HCT116 (cell line): ENCODE measurements at regions not wholly inside any gene's neighbourhood (a gene's known extent, or its start where the extent isn't known, plus 50 kb on each side); places are given as distances from the start of the nearest gene placed in this dataset.

Experiments
- ATAC-seq: fragments of 200-7000 bp; cut with Tn5 transposase; 2 replicates; pipeline ENCODE4 v1.9.1; 2020; ENCODE audit warnings: mild to moderate bottlenecking, moderate library complexity
- BruUV-seq: library from RNA; stranded (reverse); fragments of 400-500 nt; replicated peaks from 2 replicates; lab custom pipeline; 2021; lab: Mats Ljungman, UMichigan
- CTCF ChIA-PET: fragments of 300-600 bp; sonication (Branson Sonifier 250); formaldehyde crosslinking; loops from one replicate; lab custom pipeline; 2021; ENCODE audit warnings: antibody characterized with exemption; lab: Charles Lee
- POLR2A ChIA-PET: fragments of 300-600, 350-600 bp; sonication (Branson Sonifier 250); formaldehyde crosslinking; loops from one replicate; lab custom pipeline; 2021; ENCODE audit warnings: antibody characterized with exemption; lab: Charles Lee
- RAD21 ChIA-PET, 2 experiments: fragments of 300-600 bp; sonication (Branson Sonifier 250); formaldehyde crosslinking; loops; one replicate each; lab custom pipeline; 2023; ENCODE audit warnings: low total read pairs in 2 of 2; ENCODE audit not compliant: uncharacterized antibody in 2 of 2, unreplicated experiment in 2 of 2, low non-redundant PET in 1 of 2; lab: Charles Lee
- DNase-seq: peaks from one replicate; pipeline ENCODE4 v3.0.0-alpha.2; 2010; ENCODE audit warnings: low read depth, low spot score
- H2AFZ ChIP-seq: fragments of 200-600 bp; shearing (Covaris generic), sonication (generic); 2 replicates; pipeline ENCODE4 v1.6.1; 2017; ENCODE audit warnings: low read depth, mixed run types, mixed read lengths, antibody characterized with exemption, low read length; ENCODE audit not compliant: poor library complexity, severe bottlenecking
- H3K27ac ChIP-seq: 2 replicates; pipeline ENCODE4 v1.5.1; 2012; ENCODE audit warnings: low read depth, low read length
- H3K27me3 ChIP-seq: fragments of 200-600 bp; sonication (generic); 2 replicates; pipeline ENCODE4 v1.6.1; 2016; ENCODE audit warnings: mixed run types, low read length, mixed read lengths; ENCODE audit not compliant: insufficient read depth
- H3K36me3 ChIP-seq, 2 experiments: fragments of 200-500 bp in 1 of 2; fragments of 200-600 bp in 1 of 2; sonication (Bioruptor generic) in 1 of 2; sonication (generic) in 1 of 2; 2 replicates each; pipeline versions ENCODE4 v1.5.1 to v1.6.1; 2014 to 2016; ENCODE audit warnings: low read length in 2 of 2, inconsistent platforms in 1 of 2, mixed read lengths in 1 of 2, mixed run types in 1 of 2; ENCODE audit not compliant: insufficient read depth in 2 of 2, control insufficient read depth in 1 of 2
- H3K4me1 ChIP-seq, 2 experiments: fragments of 200-600 bp in 1 of 2; sonication (generic) in 1 of 2; 2 replicates each; pipeline versions ENCODE4 v1.5.1 to v1.6.1; 2012 to 2017; ENCODE audit warnings: low read length in 2 of 2, inconsistent platforms in 1 of 2, mild to moderate bottlenecking in 1 of 2, mixed read lengths in 1 of 2, mixed run types in 1 of 2, moderate library complexity in 1 of 2; ENCODE audit not compliant: insufficient read depth in 2 of 2, control insufficient read depth in 1 of 2
- H3K4me2 ChIP-seq: fragments of 200-600 bp; sonication (generic); 2 replicates; pipeline ENCODE4 v1.6.1; 2017; ENCODE audit warnings: mixed run types, low read length, mixed read lengths
- H3K4me3 ChIP-seq, 2 experiments: fragments of 200-600 bp in 1 of 2; sonication (generic) in 1 of 2; replicated peaks in 1 of 2; 2 replicates each; pipeline ENCODE4 v1.5.1; 2011 to 2016; ENCODE audit warnings: low read length in 2 of 2, control low read depth in 1 of 2, low read depth in 1 of 2, mild to moderate bottlenecking in 1 of 2, mixed read lengths in 1 of 2, mixed run types in 1 of 2
- H3K79me2 ChIP-seq: fragments of 200-600 bp; sonication (generic); 2 replicates; pipeline ENCODE4 v1.6.1; 2017; ENCODE audit warnings: mild to moderate bottlenecking, mixed run types, low read length, moderate library complexity, mixed read lengths; ENCODE audit not compliant: insufficient read depth
- H3K9ac ChIP-seq: fragments of 200-600 bp; sonication (generic); 2 replicates; pipeline ENCODE4 v1.6.1; 2016; ENCODE audit warnings: low read length, mixed read lengths
- H3K9me2 ChIP-seq: fragments of 200-600 bp; sonication (generic), shearing (Covaris generic); 2 replicates; pipeline ENCODE4 v1.6.1; 2017; ENCODE audit warnings: mixed run types, mild to moderate bottlenecking, moderate library complexity; ENCODE audit not compliant: insufficient read depth
- H3K9me3 ChIP-seq, 2 experiments: fragments of 200-500 bp in 1 of 2; fragments of 200-600 bp in 1 of 2; sonication (Bioruptor generic) in 1 of 2; sonication (generic) in 1 of 2; 2 replicates each; pipeline ENCODE4 v1.6.1; 2014 to 2017; ENCODE audit warnings: low read length in 2 of 2, mixed read lengths in 2 of 2, inconsistent platforms in 1 of 2, low read depth in 1 of 2, mild to moderate bottlenecking in 1 of 2, mixed run types in 1 of 2, moderate library complexity in 1 of 2; ENCODE audit not compliant: control insufficient read depth in 1 of 2, insufficient read depth in 1 of 2
- H4K20me1 ChIP-seq: fragments of 200-600 bp; sonication (generic), shearing (Covaris generic); 2 replicates; pipeline ENCODE4 v1.6.1; 2017; ENCODE audit warnings: mixed run types, mild to moderate bottlenecking, moderate library complexity; ENCODE audit not compliant: insufficient read depth
- CBX3 ChIP-seq: IDR thresholded peaks from 2 replicates; pipeline ENCODE4 v1.6.1; 2012; ENCODE audit warnings: low read depth
- CEBPB ChIP-seq: IDR thresholded peaks from 2 replicates; pipeline ENCODE4 v1.6.1; 2012; ENCODE audit warnings: low read depth
- EGR1 ChIP-seq: IDR thresholded peaks from 2 replicates; pipeline ENCODE4 v1.6.1; 2012; ENCODE audit warnings: low read depth
- ELF1 ChIP-seq: IDR thresholded peaks from 2 replicates; pipeline ENCODE4 v1.6.1; 2012; ENCODE audit warnings: low read depth, borderline replicate concordance
- EZH2phosphoT487 ChIP-seq: fragments of 200-600 bp; IDR thresholded peaks from 2 replicates; pipeline ENCODE4 v1.6.1; 2018; ENCODE audit warnings: antibody characterized with exemption, borderline replicate concordance
- JUND ChIP-seq: IDR thresholded peaks from 2 replicates; pipeline ENCODE4 v1.6.1; 2012
- POLR2A ChIP-seq: IDR thresholded peaks from 2 replicates; pipeline ENCODE4 v1.7.0; 2011; ENCODE audit warnings: borderline replicate concordance; ENCODE audit not compliant: insufficient read depth, insufficient read length; ENCODE audit errors: extremely low read depth
- SIN3A ChIP-seq: IDR thresholded peaks from 2 replicates; pipeline ENCODE4 v1.6.1; 2012; ENCODE audit warnings: low read depth
- SP1 ChIP-seq: IDR thresholded peaks from 2 replicates; pipeline ENCODE4 v1.6.1; 2012; ENCODE audit warnings: low read depth
- SRF ChIP-seq: IDR thresholded peaks from 2 replicates; pipeline ENCODE4 v1.6.1; 2012; ENCODE audit warnings: low read depth
- ZFX ChIP-seq: fragments of 450-650 bp; IDR thresholded peaks from 2 replicates; pipeline ENCODE4 v1.6.1; 2017
- ZNF274 ChIP-seq: fragments of 200-500 bp; sonication (Bioruptor generic); IDR thresholded peaks from 2 replicates; pipeline ENCODE4 v1.6.1; 2014; ENCODE audit warnings: mild to moderate bottlenecking, low read depth, low read length, inconsistent platforms
- intact Hi-C: fragments of 100-400 bp; cut with micrococcal nuclease; formaldehyde crosslinking; loops from 2 replicates; pipeline ENCODE4 v1.10.0; 2022
- TF ChIP-seq, protein P1 (sequence below): IDR thresholded peaks from 2 replicates; pipeline ENCODE4 v1.6.1; 2012
- TF ChIP-seq, protein P2 (sequence below): IDR thresholded peaks from 2 replicates; pipeline ENCODE4 v1.6.1; 2012
- TF ChIP-seq, protein P3 (sequence below), 3 experiments: fragments of 200-600 bp in 1 of 3; sonication (generic) in 1 of 3; IDR thresholded peaks in 2 of 3; conservative IDR thresholded peaks in 1 of 3; 2 replicates each; pipeline ENCODE4 v1.5.1; 2012 to 2017; ENCODE audit warnings: low read depth in 2 of 3, low read length in 2 of 3, antibody characterized with exemption in 1 of 3, borderline replicate concordance in 1 of 3, control low read depth in 1 of 3, mild to moderate bottlenecking in 1 of 3, mixed read lengths in 1 of 3, mixed run types in 1 of 3, moderate library complexity in 1 of 3; ENCODE audit not compliant: insufficient read depth in 1 of 3

DNA sequence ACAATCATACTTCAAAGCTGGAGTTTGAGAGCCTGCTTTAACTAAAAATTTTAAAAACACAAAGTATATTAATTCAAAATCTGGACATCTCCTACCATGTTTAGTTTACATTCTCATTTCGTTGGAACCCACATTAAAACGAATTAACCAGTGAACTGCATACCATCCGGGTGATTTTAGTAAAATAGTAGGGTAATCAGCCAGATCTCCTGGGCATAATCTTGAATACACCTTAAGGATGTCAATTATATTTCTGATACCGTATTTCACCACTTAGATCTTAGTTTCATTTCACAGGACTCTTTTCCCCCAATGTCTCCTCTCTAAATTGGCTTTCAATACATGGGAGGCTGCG, 175.6 kb upstream of the PFKP start:
- Histone ChIP-seq H3K9me2 (no peaks in the 10 kb centered on the region), H3K4me1 (no peaks in the 10 kb centered on the region), H2AFZ (no peak overlapping the region), H3K27me3 (peaks cover 20% of the 10 kb centered on the region), H3K27ac (no peak overlapping the region), H4K20me1 (no peaks in the 10 kb centered on the region)
- POLR2A ChIA-PET, result no interaction called here
- no TSS peak for BruUV-seq
- no peak for DNase-seq
- intact Hi-C loops, result no loop called here
- RAD21 ChIA-PET, result no interaction called here
- TF ChIP-seq CEBPB (no peak), ZFX (no peak), SIN3A (no peak), POLR2A (no peak), EGR1 (no peak), SRF (no peak), CBX3 (no peak), SP1 (no peak), JUND (no peak), EZH2phosphoT487 (no peak), ELF1 (no peak), ZNF274 (no peak)
- TF ChIP-seq, protein P1, sequence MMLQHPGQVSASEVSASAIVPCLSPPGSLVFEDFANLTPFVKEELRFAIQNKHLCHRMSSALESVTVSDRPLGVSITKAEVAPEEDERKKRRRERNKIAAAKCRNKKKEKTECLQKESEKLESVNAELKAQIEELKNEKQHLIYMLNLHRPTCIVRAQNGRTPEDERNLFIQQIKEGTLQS, result no peak
- TF ChIP-seq, protein P2, sequence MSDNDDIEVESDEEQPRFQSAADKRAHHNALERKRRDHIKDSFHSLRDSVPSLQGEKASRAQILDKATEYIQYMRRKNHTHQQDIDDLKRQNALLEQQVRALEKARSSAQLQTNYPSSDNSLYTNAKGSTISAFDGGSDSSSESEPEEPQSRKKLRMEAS, result no peak
- TF ChIP-seq, protein P3, sequence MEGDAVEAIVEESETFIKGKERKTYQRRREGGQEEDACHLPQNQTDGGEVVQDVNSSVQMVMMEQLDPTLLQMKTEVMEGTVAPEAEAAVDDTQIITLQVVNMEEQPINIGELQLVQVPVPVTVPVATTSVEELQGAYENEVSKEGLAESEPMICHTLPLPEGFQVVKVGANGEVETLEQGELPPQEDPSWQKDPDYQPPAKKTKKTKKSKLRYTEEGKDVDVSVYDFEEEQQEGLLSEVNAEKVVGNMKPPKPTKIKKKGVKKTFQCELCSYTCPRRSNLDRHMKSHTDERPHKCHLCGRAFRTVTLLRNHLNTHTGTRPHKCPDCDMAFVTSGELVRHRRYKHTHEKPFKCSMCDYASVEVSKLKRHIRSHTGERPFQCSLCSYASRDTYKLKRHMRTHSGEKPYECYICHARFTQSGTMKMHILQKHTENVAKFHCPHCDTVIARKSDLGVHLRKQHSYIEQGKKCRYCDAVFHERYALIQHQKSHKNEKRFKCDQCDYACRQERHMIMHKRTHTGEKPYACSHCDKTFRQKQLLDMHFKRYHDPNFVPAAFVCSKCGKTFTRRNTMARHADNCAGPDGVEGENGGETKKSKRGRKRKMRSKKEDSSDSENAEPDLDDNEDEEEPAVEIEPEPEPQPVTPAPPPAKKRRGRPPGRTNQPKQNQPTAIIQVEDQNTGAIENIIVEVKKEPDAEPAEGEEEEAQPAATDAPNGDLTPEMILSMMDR (IDR thresholded peaks at IDR 0.05 in 2 of 3, conservative IDR thresholded peaks at IDR 0.05 in 1 of 3; ENCODE audit: borderline replicate concordance in 1 of 3, insufficient read depth in 1 of 3, low read depth in 2 of 3, low read length in 2 of 3), result no peak
- TF ChIP-seq, all 23 proteins: peak for 0
- H3K36me3 ChIP-seq, result no peaks in the 10 kb centered on the region
- no peak overlapping the region for H3K4me2 ChIP-seq
- CTCF ChIA-PET, result no interaction called here
- H3K9ac ChIP-seq, result no peak overlapping the region
- H3K4me3 ChIP-seq, result no peak overlapping the region
- no peaks in the 10 kb centered on the region for H3K9me3 ChIP-seq
- no peaks in the 10 kb centered on the region for H3K79me2 ChIP-seq
- no peak for ATAC-seq
